Suppressor macrophage treated with lipopolysaccharide for 1 hour (primary cell): ENCODE measurements at regions not wholly inside any gene's neighbourhood (a gene's known extent, or its start where the extent isn't known, plus 50 kb on each side); places are given as distances from the start of the nearest gene placed in this dataset.

ENCODE experiments used
- DNase-seq, 3 donors: peaks; one replicate each; pipeline ENCODE4 v3.0.0-alpha.2; 2020 to 2022

- DNase-seq: peak in 1 of 3 donors; percentile 44
Observed at GRCh38 chr7:106340247-106340596, 55.4 kb upstream of the NAMPT start.

- DNase-seq: no peak
Observed at GRCh38 chr7:106339513-106340246, 54.9 kb upstream of the NAMPT start.

GRCh38 chr7:106337754-106338153, 53.0 kb upstream of the NAMPT start:
- no peak for DNase-seq

GRCh38 chr7:106335814-106336213, 51.0 kb upstream of the NAMPT start:
- no peak for DNase-seq
